SK-N-SH (cell line): ENCODE measurements at regions not wholly inside any gene's neighbourhood (a gene's known extent, or its start where the extent isn't known, plus 50 kb on each side); places are given as distances from the start of the nearest gene placed in this dataset.

Experiments used
- CTCF ChIA-PET: fragments of 300-600, 350-600 bp; formaldehyde crosslinking; extraction: SDS; loops from one replicate; lab custom pipeline; 2021; lab: Yijun Ruan, JAX
- POLR2A ChIA-PET: fragments of 350-600 bp; sonication (Branson Sonifier 250); formaldehyde crosslinking; extraction: SDS; loops from one replicate; lab custom pipeline; 2020; ENCODE audit warnings: antibody characterized with exemption, inconsistent platforms; lab: Yijun Ruan, JAX
- DNase-seq: peaks from one replicate; pipeline ENCODE4 v3.0.0; 2012
- H2AFZ ChIP-seq: fragments of 200-600 bp; sonication (generic); 2 replicates; pipeline ENCODE4 v1.8.1; 2016; ENCODE audit warnings: antibody characterized with exemption, mild to moderate bottlenecking, low read depth
- H3F3A ChIP-seq: fragments of 200-600 bp; sonication (generic); replicated peaks from 2 replicates; pipeline ENCODE3; 2016; ENCODE audit warnings: antibody characterized with exemption, mild to moderate bottlenecking; ENCODE audit not compliant: insufficient read depth
- H3K27ac ChIP-seq, 2 experiments: fragments of 200-500 bp in 1 of 2; fragments of 200-600 bp in 1 of 2; sonication (Bioruptor generic) in 1 of 2; sonication (generic), shearing (Covaris generic) in 1 of 2; 2 replicates each; pipeline versions ENCODE4 v1.5.1 to v1.6.1; 2014 to 2016; ENCODE audit warnings: low read depth in 2 of 2, inconsistent platforms in 1 of 2, low read length in 1 of 2, mild to moderate bottlenecking in 1 of 2, mixed read lengths in 1 of 2
- H3K27me3 ChIP-seq: fragments of 200-600 bp; sonication (generic), shearing (Covaris generic); 2 replicates; pipeline ENCODE4 v1.6.1; 2016; ENCODE audit warnings: mixed run types; ENCODE audit not compliant: insufficient read depth
- H3K36me3 ChIP-seq, 2 experiments: fragments of 200-500 bp in 1 of 2; fragments of 200-600 bp in 1 of 2; sonication (Bioruptor generic) in 1 of 2; sonication (generic) in 1 of 2; replicated peaks in 1 of 2; 2 replicates each; pipeline versions ENCODE3 to v1.5.1; 2014 to 2016; ENCODE audit warnings: low read length in 1 of 2, mild to moderate bottlenecking in 1 of 2; ENCODE audit not compliant: insufficient read depth in 2 of 2, control insufficient read depth in 1 of 2
- H3K4me1 ChIP-seq, 2 experiments: fragments of 200-500 bp in 1 of 2; fragments of 200-600 bp in 1 of 2; sonication (Bioruptor generic) in 1 of 2; sonication (generic), shearing (Covaris generic) in 1 of 2; 2 replicates each; pipeline versions ENCODE4 v1.5.1 to v1.6.1; 2014 to 2016; ENCODE audit warnings: low read depth in 1 of 2, low read length in 1 of 2, mixed run types in 1 of 2; ENCODE audit not compliant: insufficient read depth in 2 of 2, control insufficient read depth in 1 of 2
- H3K4me2 ChIP-seq: fragments of 200-600 bp; sonication (generic), shearing (Covaris generic); 2 replicates; pipeline ENCODE4 v1.6.1; 2017; ENCODE audit warnings: mixed run types
- H3K4me3 ChIP-seq, 2 experiments: fragments of 200-500 bp in 1 of 2; fragments of 200-600 bp in 1 of 2; sonication (Bioruptor generic) in 1 of 2; sonication (generic), shearing (Covaris generic) in 1 of 2; 2 replicates each; pipeline versions ENCODE4 v1.5.1 to v1.8.1; 2014 to 2016; ENCODE audit warnings: low read depth in 2 of 2, inconsistent platforms in 1 of 2, low read length in 1 of 2, mild to moderate bottlenecking in 1 of 2, mixed read lengths in 1 of 2, moderate library complexity in 1 of 2
- H3K79me2 ChIP-seq: fragments of 200-600 bp; sonication (generic); 2 replicates; pipeline ENCODE4 v1.8.1; 2017; ENCODE audit warnings: mild to moderate bottlenecking; ENCODE audit not compliant: insufficient read depth
- H3K9ac ChIP-seq: fragments of 200-600 bp; sonication (generic); 2 replicates; pipeline ENCODE4 v1.6.1; 2017; ENCODE audit warnings: mixed run types
- H3K9me2 ChIP-seq: fragments of 200-600 bp; sonication (generic); 2 replicates; pipeline ENCODE4 v1.6.1; 2017; ENCODE audit warnings: mixed run types
- H3K9me3 ChIP-seq: fragments of 200-600 bp; sonication (generic); 2 replicates; pipeline ENCODE4 v1.6.1; 2017; ENCODE audit warnings: mixed run types, mild to moderate bottlenecking, moderate library complexity
- H4K20me1 ChIP-seq: fragments of 200-600 bp; sonication (generic); 2 replicates; pipeline ENCODE4 v1.6.1; 2017; ENCODE audit warnings: mild to moderate bottlenecking, mixed run types; ENCODE audit not compliant: insufficient read depth
- CHD2 ChIP-seq: fragments of 150-350 bp; IDR thresholded peaks from 2 replicates; pipeline ENCODE4 v1.6.1; 2018; ENCODE audit warnings: low read length; ENCODE audit not compliant: partially characterized antibody
- CTCF ChIP-seq: fragments of 200-600 bp; sonication (generic); IDR thresholded peaks from 2 replicates; pipeline ENCODE4 v1.6.1; 2017; ENCODE audit warnings: antibody characterized with exemption, mild to moderate bottlenecking, moderate library complexity
- JUND ChIP-seq: IDR thresholded peaks from 2 replicates; pipeline ENCODE4 v1.4.0; 2012
- MXI1 ChIP-seq: IDR thresholded peaks from 2 replicates; pipeline ENCODE4 v1.6.1; 2012; ENCODE audit warnings: mild to moderate bottlenecking, low read depth, low read length, improper control_type of control experiment
- RAD21 ChIP-seq: IDR thresholded peaks from 2 replicates; pipeline ENCODE4 v1.6.1; 2012; ENCODE audit warnings: mild to moderate bottlenecking, low read length
- RFX5 ChIP-seq: IDR thresholded peaks from 2 replicates; pipeline ENCODE4 v1.6.1; 2012; ENCODE audit warnings: mild to moderate bottlenecking, improper control_type of control experiment, low read length
- TAF1 ChIP-seq: IDR thresholded peaks from 2 replicates; pipeline ENCODE4 v1.6.1; 2012; ENCODE audit warnings: low read depth, mild to moderate bottlenecking, low read length, moderate library complexity, borderline replicate concordance
- TCF12 ChIP-seq: IDR thresholded peaks from 2 replicates; pipeline ENCODE4 v1.4.0; 2012
- TEAD4 ChIP-seq: IDR thresholded peaks from 2 replicates; pipeline ENCODE4 v1.4.0; 2012; ENCODE audit warnings: mild to moderate bottlenecking, borderline replicate concordance; ENCODE audit not compliant: insufficient read depth
- USF2 ChIP-seq: fragments of 150-350 bp; IDR thresholded peaks from 2 replicates; pipeline ENCODE4 v1.6.1; 2017; ENCODE audit warnings: antibody characterized with exemption, low read length, low read depth, borderline replicate concordance
- YY1 ChIP-seq: IDR thresholded peaks from 2 replicates; pipeline ENCODE4 v1.4.0; 2012; ENCODE audit warnings: low read depth, mild to moderate bottlenecking
- WGBS: methylation state at CpG from one replicate; pipeline ENCODE4 v1.1.6; 2017; ENCODE audit warnings: low lambda C conversion rate; 5-methylcytosine and 5-hydroxymethylcytosine counted together
- TF ChIP-seq, protein P1 (sequence below): IDR thresholded peaks from 2 replicates; pipeline ENCODE4 v1.6.1; 2012; ENCODE audit warnings: mild to moderate bottlenecking, low read depth, low read length, moderate library complexity
- TF ChIP-seq, protein P2 (sequence below): IDR thresholded peaks from 2 replicates; pipeline ENCODE4 v1.4.0; 2012; ENCODE audit warnings: low read depth, borderline replicate concordance

DNA sequence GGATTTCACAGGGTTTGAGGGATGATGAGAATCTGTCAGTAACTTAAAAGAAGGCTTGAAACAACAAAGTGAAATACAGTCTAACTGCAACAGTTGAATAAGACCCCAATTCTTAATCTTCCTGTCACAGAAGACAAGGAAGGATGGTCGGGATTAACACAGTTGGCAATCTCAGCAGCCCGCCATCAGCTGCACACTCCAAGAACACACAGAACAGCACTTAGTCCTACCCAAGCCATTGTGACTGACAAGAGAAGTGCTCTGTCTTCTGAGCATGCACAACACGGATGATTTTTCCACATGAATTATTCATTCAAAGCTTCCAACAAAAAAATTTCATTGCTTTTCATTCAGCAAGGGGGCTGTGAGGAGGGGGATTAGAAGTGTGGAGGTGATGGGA lies 576.1 kb downstream of the TLE4 start (continued):
- TF ChIP-seq, protein P1, sequence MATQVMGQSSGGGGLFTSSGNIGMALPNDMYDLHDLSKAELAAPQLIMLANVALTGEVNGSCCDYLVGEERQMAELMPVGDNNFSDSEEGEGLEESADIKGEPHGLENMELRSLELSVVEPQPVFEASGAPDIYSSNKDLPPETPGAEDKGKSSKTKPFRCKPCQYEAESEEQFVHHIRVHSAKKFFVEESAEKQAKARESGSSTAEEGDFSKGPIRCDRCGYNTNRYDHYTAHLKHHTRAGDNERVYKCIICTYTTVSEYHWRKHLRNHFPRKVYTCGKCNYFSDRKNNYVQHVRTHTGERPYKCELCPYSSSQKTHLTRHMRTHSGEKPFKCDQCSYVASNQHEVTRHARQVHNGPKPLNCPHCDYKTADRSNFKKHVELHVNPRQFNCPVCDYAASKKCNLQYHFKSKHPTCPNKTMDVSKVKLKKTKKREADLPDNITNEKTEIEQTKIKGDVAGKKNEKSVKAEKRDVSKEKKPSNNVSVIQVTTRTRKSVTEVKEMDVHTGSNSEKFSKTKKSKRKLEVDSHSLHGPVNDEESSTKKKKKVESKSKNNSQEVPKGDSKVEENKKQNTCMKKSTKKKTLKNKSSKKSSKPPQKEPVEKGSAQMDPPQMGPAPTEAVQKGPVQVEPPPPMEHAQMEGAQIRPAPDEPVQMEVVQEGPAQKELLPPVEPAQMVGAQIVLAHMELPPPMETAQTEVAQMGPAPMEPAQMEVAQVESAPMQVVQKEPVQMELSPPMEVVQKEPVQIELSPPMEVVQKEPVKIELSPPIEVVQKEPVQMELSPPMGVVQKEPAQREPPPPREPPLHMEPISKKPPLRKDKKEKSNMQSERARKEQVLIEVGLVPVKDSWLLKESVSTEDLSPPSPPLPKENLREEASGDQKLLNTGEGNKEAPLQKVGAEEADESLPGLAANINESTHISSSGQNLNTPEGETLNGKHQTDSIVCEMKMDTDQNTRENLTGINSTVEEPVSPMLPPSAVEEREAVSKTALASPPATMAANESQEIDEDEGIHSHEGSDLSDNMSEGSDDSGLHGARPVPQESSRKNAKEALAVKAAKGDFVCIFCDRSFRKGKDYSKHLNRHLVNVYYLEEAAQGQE = no peak
- TF ChIP-seq YY1 (no peak), MXI1 (no peak), USF2 (no peak), CHD2 (no peak), RFX5 (no peak), TAF1 (no peak), RAD21 (no peak), TCF12 (no peak), JUND (no peak)
- TF ChIP-seq, all 33 proteins: peak for 0

DNA sequence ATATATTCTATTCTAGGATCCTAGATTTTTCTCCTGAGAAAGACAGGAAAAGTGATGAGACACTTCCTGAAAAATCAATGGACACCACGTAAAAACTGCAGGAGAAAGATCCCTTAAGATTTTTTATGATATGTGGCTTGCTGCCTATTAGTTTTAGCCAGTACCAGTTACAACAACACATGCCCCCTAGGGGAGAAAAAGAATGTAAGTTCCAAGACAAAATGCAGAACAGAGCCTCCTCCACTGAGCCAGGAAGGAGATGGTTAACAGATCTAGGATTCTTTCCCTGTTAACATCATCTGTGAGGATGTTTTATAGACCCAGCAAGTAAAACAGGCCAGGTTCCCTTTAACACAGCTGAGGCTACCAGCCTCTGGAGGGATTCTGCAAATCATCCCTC lies 574.7 kb downstream of the TLE4 start:
- 17% methylated on average over 1 of the region's 1 CpG for WGBS
- TF ChIP-seq, protein P2, sequence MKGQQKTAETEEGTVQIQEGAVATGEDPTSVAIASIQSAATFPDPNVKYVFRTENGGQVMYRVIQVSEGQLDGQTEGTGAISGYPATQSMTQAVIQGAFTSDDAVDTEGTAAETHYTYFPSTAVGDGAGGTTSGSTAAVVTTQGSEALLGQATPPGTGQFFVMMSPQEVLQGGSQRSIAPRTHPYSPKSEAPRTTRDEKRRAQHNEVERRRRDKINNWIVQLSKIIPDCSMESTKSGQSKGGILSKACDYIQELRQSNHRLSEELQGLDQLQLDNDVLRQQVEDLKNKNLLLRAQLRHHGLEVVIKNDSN = no peak
- TF ChIP-seq CTCF (peak; percentile 35), RAD21 (peak; percentile 45), TEAD4 (no peak)
- H3F3A ChIP-seq = no peaks in the 10 kb centered on the region
- no peak overlapping the region; a peak in 1 of 4 replicates for H3K4me3 ChIP-seq
- no peaks in the 10 kb centered on the region for H3K9me2 ChIP-seq
- H4K20me1 ChIP-seq = no peaks in the 10 kb centered on the region
- H3K9ac ChIP-seq = no peak overlapping the region
- no peaks in the 10 kb centered on the region for H3K79me2 ChIP-seq
- H3K4me1 ChIP-seq = no peaks in the 10 kb centered on the region
- no peak overlapping the region for H2AFZ ChIP-seq
- H3K9me3 ChIP-seq = no peaks in the 10 kb centered on the region
- H3K27ac ChIP-seq = no peak overlapping the region
- POLR2A ChIA-PET = no interaction called here
- CTCF ChIA-PET = interaction anchor here (1.2 to 2.3 kb wide), 4 partner anchors 9 to 51 kb away, joined by 3 to 6 read pairs (median 4); no protein-coding TSS in a partner anchor
- no peak for DNase-seq
- H3K27me3 ChIP-seq = no peaks in the 10 kb centered on the region
- H3K36me3 ChIP-seq = no peaks in the 10 kb centered on the region
- H3K4me2 ChIP-seq = no peak overlapping the region
